Tibial artery (tissue), 4 donors: ENCODE measurements at regions not wholly inside any gene's neighbourhood (a gene's known extent, or its start where the extent isn't known, plus 50 kb on each side); places are given as distances from the start of the nearest gene placed in this dataset.

ENCODE experiments used
- DNase-seq, 2 donors: peaks; one replicate each; pipeline ENCODE4 v3.0.0-alpha.2; 2019
- H3K27ac ChIP-seq, 2 donors: fragments of 200-600 bp; sonication (generic) in 1 of 2; 1 replicate in 1 of 2; 2 replicates in 1 of 2; pipeline ENCODE4 v1.5.1; 2018 to 2019; ENCODE audit warnings: mild to moderate bottlenecking in 1 of 2
- H3K27me3 ChIP-seq, 2 donors: fragments of 200-600 bp; sonication (generic) in 1 of 2; one replicate each; pipeline versions ENCODE4 v1.5.1 to v1.6.0; 2016 to 2019
- H3K36me3 ChIP-seq, 3 donors: fragments of 200-600 bp; sonication (generic) in 2 of 3; one replicate each; pipeline ENCODE4 v1.5.1; 2016 to 2019; ENCODE audit warnings: mild to moderate bottlenecking in 2 of 3
- H3K4me1 ChIP-seq, 4 donors: fragments of 200-600 bp; sonication (generic) in 2 of 4; 1 replicate in 3 of 4; 2 replicates in 1 of 4; pipeline ENCODE4 v1.5.1; 2016 to 2019
- H3K4me3 ChIP-seq, 2 donors: fragments of 200-600 bp; sonication (generic) in 1 of 2; 1 replicate in 1 of 2; 2 replicates in 1 of 2; pipeline ENCODE4 v1.5.1; 2018 to 2019; ENCODE audit warnings: mild to moderate bottlenecking in 2 of 2
- H3K9me3 ChIP-seq, 3 donors: fragments of 200-600 bp; sonication (generic) in 1 of 3; one replicate each; pipeline ENCODE4 v1.5.1; 2016 to 2019
- CTCF ChIP-seq, 2 experiments: fragments of 200-600 bp in 1 of 2; fragments of 450-650 bp in 1 of 2; IDR thresholded peaks; one replicate each; pipeline ENCODE4 v1.5.1; 2017 to 2019; ENCODE audit warnings: antibody characterized with exemption in 2 of 2, mild to moderate bottlenecking in 1 of 2, moderate library complexity in 1 of 2
- intact Hi-C: fragments of 100-400 bp; cut with DNase I; formaldehyde crosslinking; loops from one replicate; pipeline ENCODE4 v1.15.0; 2023; ENCODE audit warnings: low total_unique reads

GRCh38 chr3:144552346-144553057 lies 580.9 kb downstream of the DIPK2A start:
- TF ChIP-seq CTCF (IDR thresholded peaks at IDR 0.05) = no peak
- no peaks in the 10 kb centered on the region for H3K36me3 ChIP-seq
- no peaks in the 10 kb centered on the region for H3K27me3 ChIP-seq
- no peak overlapping the region for H3K4me3 ChIP-seq
- no peaks in the 10 kb centered on the region for H3K9me3 ChIP-seq
- intact Hi-C loops = no loop called here
- no peaks in the 10 kb centered on the region for H3K4me1 ChIP-seq
- DNase-seq = no peak
- H3K27ac ChIP-seq = no peak overlapping the region

GRCh38 chr3:144553301-144553700 lies 581.7 kb downstream of the DIPK2A start:
- no peak for DNase-seq
- H3K4me3 ChIP-seq = no peak overlapping the region
- no peaks in the 10 kb centered on the region for H3K9me3 ChIP-seq
- no peak for TF ChIP-seq CTCF (IDR thresholded peaks at IDR 0.05)
- intact Hi-C loops = no loop called here
- H3K27ac ChIP-seq = no peak overlapping the region
- H3K36me3 ChIP-seq = no peaks in the 10 kb centered on the region
- no peaks in the 10 kb centered on the region for H3K4me1 ChIP-seq
- H3K27me3 ChIP-seq = no peaks in the 10 kb centered on the region

- DNase-seq = no peak
- no peak overlapping the region for H3K27ac ChIP-seq
- H3K4me3 ChIP-seq = no peak overlapping the region
- intact Hi-C loops = no loop called here
- no peaks in the 10 kb centered on the region for H3K9me3 ChIP-seq
- H3K27me3 ChIP-seq = no peaks in the 10 kb centered on the region
- no peaks in the 10 kb centered on the region for H3K36me3 ChIP-seq
- H3K4me1 ChIP-seq = no peaks in the 10 kb centered on the region
- TF ChIP-seq CTCF (IDR thresholded peaks at IDR 0.05) = no peak
Measured at GRCh38 chr3:144554889-144555288, 583.3 kb downstream of the DIPK2A start.

- no peak for DNase-seq
- H3K27me3 ChIP-seq = no peaks in the 10 kb centered on the region
- intact Hi-C loops = no loop called here
Measured at GRCh38 chr3:144556392-144556791, 584.8 kb downstream of the DIPK2A start.

GRCh38 chr3:144557515-144557914 lies 585.9 kb downstream of the DIPK2A start:
- no peak for DNase-seq
- Histone ChIP-seq H3K27me3 (no peaks in the 10 kb centered on the region), H3K4me1 (no peaks in the 10 kb centered on the region), H3K4me3 (no peak overlapping the region), H3K27ac (no peak overlapping the region), H3K36me3 (no peaks in the 10 kb centered on the region), H3K9me3 (no peaks in the 10 kb centered on the region)
- TF ChIP-seq CTCF (IDR thresholded peaks at IDR 0.05) = no peak
- intact Hi-C loops = no loop called here

More at GRCh38 chr3:144556392-144556791, 584.8 kb downstream of the DIPK2A start:
- Histone ChIP-seq H3K4me3 (no peak overlapping the region), H3K27ac (no peak overlapping the region), H3K9me3 (no peaks in the 10 kb centered on the region), H3K4me1 (no peaks in the 10 kb centered on the region), H3K36me3 (no peaks in the 10 kb centered on the region)
- TF ChIP-seq CTCF (IDR thresholded peaks at IDR 0.05) = no peak

- Histone ChIP-seq H3K36me3 (no peaks in the 10 kb centered on the region), H3K27ac (no peak overlapping the region), H3K27me3 (no peaks in the 10 kb centered on the region), H3K9me3 (no peaks in the 10 kb centered on the region), H3K4me1 (no peaks in the 10 kb centered on the region), H3K4me3 (no peak overlapping the region)
- no peak for TF ChIP-seq CTCF (IDR thresholded peaks at IDR 0.05)
- intact Hi-C loops = no loop called here
- no peak for DNase-seq
Measured at GRCh38 chr3:144564011-144564410, 592.4 kb downstream of the DIPK2A start.
